MM.1S (cell line): ENCODE measurements at regions not wholly inside any gene's neighbourhood (a gene's known extent, or its start where the extent isn't known, plus 50 kb on each side); places are given as distances from the start of the nearest gene placed in this dataset.
"Not testable (repeated sequence)": the region's sequence is repeated elsewhere in the genome, so short reads cannot be mapped to it uniquely, and the experiment has no call there.

Experiments
- DNase-seq: peaks from one replicate; pipeline ENCODE4 v3.0.0-alpha.2; 2015
- H2AFZ ChIP-seq: fragments of 300-600 bp; sonication (generic); 2 replicates; pipeline ENCODE4 v1.6.0; 2016; ENCODE audit warnings: antibody characterized with exemption, low read length
- H3F3A ChIP-seq: fragments of 300-600 bp; sonication (generic); 2 replicates; pipeline ENCODE4 v1.6.1; 2016; ENCODE audit warnings: mild to moderate bottlenecking, antibody characterized with exemption, low read length, moderate library complexity, mixed read lengths; ENCODE audit not compliant: insufficient read depth
- H3K27ac ChIP-seq: fragments of 300-600 bp; sonication (generic); 2 replicates; pipeline ENCODE4 v1.5.1; 2016; ENCODE audit warnings: mild to moderate bottlenecking, low read length
- H3K27me3 ChIP-seq: fragments of 300-600 bp; sonication (generic); replicated peaks from 2 replicates; pipeline ENCODE4 v1.6.0; 2016; ENCODE audit warnings: low read length; ENCODE audit not compliant: insufficient read depth
- H3K36me3 ChIP-seq: fragments of 300-600 bp; sonication (generic); replicated peaks from 2 replicates; pipeline ENCODE4 v1.6.1; 2016; ENCODE audit warnings: mild to moderate bottlenecking, low read length, mixed read lengths; ENCODE audit not compliant: insufficient read depth
- H3K4me1 ChIP-seq: fragments of 300-600 bp; sonication (generic); 2 replicates; pipeline ENCODE4 v1.6.1; 2016; ENCODE audit warnings: low read length, mixed read lengths
- H3K4me2 ChIP-seq: fragments of 300-600 bp; sonication (generic); 2 replicates; pipeline ENCODE4 v1.6.0; 2016; ENCODE audit warnings: low read depth, low read length
- H3K4me3 ChIP-seq: fragments of 300-600 bp; sonication (generic); 2 replicates; pipeline ENCODE4 v1.5.1; 2016; ENCODE audit warnings: low read length, mixed read lengths
- H3K79me2 ChIP-seq: fragments of 300-600 bp; sonication (generic); 2 replicates; pipeline ENCODE4 v1.6.1; 2016; ENCODE audit warnings: mixed run types, low read length, mixed read lengths
- H3K9ac ChIP-seq: fragments of 300-600 bp; sonication (generic); 2 replicates; pipeline ENCODE4 v1.6.1; 2016; ENCODE audit warnings: low read length, mixed read lengths
- H3K9me2 ChIP-seq: fragments of 300-600 bp; sonication (generic); replicated peaks from 2 replicates; pipeline ENCODE4 v1.6.1; 2016; ENCODE audit warnings: mild to moderate bottlenecking, low read length, mixed read lengths; ENCODE audit not compliant: insufficient read depth
- H3K9me3 ChIP-seq: fragments of 300-600 bp; sonication (generic); replicated peaks from 2 replicates; pipeline ENCODE4 v1.6.1; 2016; ENCODE audit warnings: mild to moderate bottlenecking, low read length, mixed read lengths; ENCODE audit not compliant: insufficient read depth
- H4K20me1 ChIP-seq: fragments of 300-600 bp; sonication (generic); 2 replicates; pipeline ENCODE4 v1.6.1; 2016; ENCODE audit warnings: mild to moderate bottlenecking, low read length, moderate library complexity, mixed read lengths; ENCODE audit not compliant: insufficient read depth
- CTCF ChIP-seq: fragments of 300-600 bp; sonication (generic); IDR thresholded peaks from 2 replicates; pipeline ENCODE4 v1.5.1; 2016; ENCODE audit warnings: antibody characterized with exemption, low read length, mixed read lengths
- EZH2 ChIP-seq: fragments of 300-600 bp; sonication (generic); optimal IDR thresholded peaks from 2 replicates; pipeline ENCODE3; 2017; ENCODE audit warnings: low read depth, mild to moderate bottlenecking, antibody characterized with exemption, low read length, mixed read lengths
- EZH2phosphoT487 ChIP-seq: fragments of 300-600 bp; sonication (generic); IDR thresholded peaks from 2 replicates; pipeline ENCODE4 v1.6.1; 2018; ENCODE audit warnings: antibody characterized with exemption, low read length

- DNase-seq, result no peak
- Histone ChIP-seq H4K20me1 (no peaks in the 10 kb centered on the region), H3K27ac (no peak overlapping the region), H2AFZ (no peak overlapping the region), H3K36me3 (no peaks in the 10 kb centered on the region), H3K27me3 (no peaks in the 10 kb centered on the region), H3K4me3 (no peak overlapping the region), H3K9me2 (no peaks in the 10 kb centered on the region), H3K9ac (no peak overlapping the region), H3K9me3 (no peaks in the 10 kb centered on the region), H3K4me1 (no peaks in the 10 kb centered on the region), H3F3A (no peaks in the 10 kb centered on the region), H3K4me2 (no peak overlapping the region), H3K79me2 (no peaks in the 10 kb centered on the region)
- TF ChIP-seq CTCF, result no peak
- no peak for TF ChIP-seq EZH2phosphoT487
- TF ChIP-seq EZH2, result no peak
Observed at GRCh38 chrX:114178126-114178525, 405.8 kb upstream of the HTR2C start.

GRCh38 chrX:114167276-114167675 lies 416.6 kb upstream of the HTR2C start:
- H3K27me3 ChIP-seq, result not testable (repeated sequence)

GRCh38 chrX:114166601-114167000 lies 417.3 kb upstream of the HTR2C start:
- H3K79me2 ChIP-seq, result no peaks in the 10 kb centered on the region
- H3F3A ChIP-seq, result no peaks in the 10 kb centered on the region; the same call in 1 of the 2 replicates
- no peaks in the 10 kb centered on the region for H3K36me3 ChIP-seq
- H3K9me2 ChIP-seq, result no peaks in the 10 kb centered on the region
- TF ChIP-seq EZH2phosphoT487 (no peak), EZH2 (no peak), CTCF (no peak)
- no peak overlapping the region for H3K9ac ChIP-seq
- H3K4me3 ChIP-seq, result no peak overlapping the region
- H4K20me1 ChIP-seq, result no peaks in the 10 kb centered on the region
- H3K4me1 ChIP-seq, result 0 out of 2 replicates have a peak, but pooled peaks cover 3% of the 10 kb centered on the region
- H3K27me3 ChIP-seq, result no peaks in the 10 kb centered on the region
- H3K9me3 ChIP-seq, result no peaks in the 10 kb centered on the region
- no peak overlapping the region for H3K4me2 ChIP-seq
- DNase-seq, result no peak
- no peak overlapping the region for H3K27ac ChIP-seq
- H2AFZ ChIP-seq, result no peak overlapping the region

More at GRCh38 chrX:114167276-114167675, 416.6 kb upstream of the HTR2C start:
- not testable (repeated sequence) for H3K36me3 ChIP-seq, H4K20me1 ChIP-seq, H3K4me1 ChIP-seq, DNase-seq, H3K79me2 ChIP-seq, H3K9me2 ChIP-seq, H3K4me2 ChIP-seq, H3F3A ChIP-seq, H3K27ac ChIP-seq, H2AFZ ChIP-seq, H3K4me3 ChIP-seq, H3K9me3 ChIP-seq, H3K9ac ChIP-seq

DNA sequence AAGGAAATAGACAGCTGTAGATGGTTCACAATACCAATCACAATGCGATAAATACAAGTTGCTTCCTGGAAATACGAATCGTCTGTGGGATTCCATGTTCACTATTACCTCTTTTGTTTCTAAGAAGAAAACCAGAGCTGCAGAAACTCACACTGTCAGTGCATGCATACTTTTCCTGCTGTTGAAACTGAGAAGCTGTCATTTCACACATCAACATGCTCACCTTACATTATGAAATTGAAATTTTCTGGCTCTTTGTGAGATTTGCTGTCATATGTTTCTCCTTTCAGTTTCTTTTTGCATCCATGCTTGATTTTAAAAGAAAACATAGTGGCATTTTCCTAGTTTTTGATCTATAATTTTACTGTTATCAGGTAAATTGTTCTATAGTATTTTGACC lies 418.3 kb upstream of the HTR2C start:
- DNase-seq, result peak; percentile 81
- H3K9ac ChIP-seq, result no peak overlapping the region

More for the DNA sequence above, 418.3 kb upstream of the HTR2C start:
- no peak for TF ChIP-seq EZH2phosphoT487
- no peak for TF ChIP-seq EZH2
- no peak for TF ChIP-seq CTCF
- H3K36me3 ChIP-seq, result no peaks in the 10 kb centered on the region
- H3K4me1 ChIP-seq, result 0 out of 2 replicates have a peak, but pooled peaks cover 3% of the 10 kb centered on the region
- H3F3A ChIP-seq, result no peaks in the 10 kb centered on the region; the same call in 1 of the 2 replicates
- H3K4me3 ChIP-seq, result peak overlapping the region; percentile 44
- H3K79me2 ChIP-seq, result no peaks in the 10 kb centered on the region
- no peak overlapping the region for H2AFZ ChIP-seq
- peak overlapping the region; percentile 12; the same call in 1 of the 2 replicates for H3K27ac ChIP-seq
- H4K20me1 ChIP-seq, result no peaks in the 10 kb centered on the region
- no peaks in the 10 kb centered on the region for H3K27me3 ChIP-seq
- no peaks in the 10 kb centered on the region for H3K9me2 ChIP-seq
- peak overlapping the region; percentile 50 for H3K4me2 ChIP-seq
- H3K9me3 ChIP-seq, result no peaks in the 10 kb centered on the region
